Embryonic facial prominence (tissue), 1 donor: ENCODE measurements at regions not wholly inside any gene's neighbourhood (a gene's known extent, or its start where the extent isn't known, plus 50 kb on each side); places are given as distances from the start of the nearest gene placed in this dataset.

Experiments used
- DNase-seq: peaks from one replicate; pipeline ENCODE4 v3.0.0-alpha.2; 2016; ENCODE audit errors: extremely low spot score

GRCh38 chr5:125176005-125176390 lies 429.6 kb upstream of the ZNF608 start:
- no peak for DNase-seq

DNA sequence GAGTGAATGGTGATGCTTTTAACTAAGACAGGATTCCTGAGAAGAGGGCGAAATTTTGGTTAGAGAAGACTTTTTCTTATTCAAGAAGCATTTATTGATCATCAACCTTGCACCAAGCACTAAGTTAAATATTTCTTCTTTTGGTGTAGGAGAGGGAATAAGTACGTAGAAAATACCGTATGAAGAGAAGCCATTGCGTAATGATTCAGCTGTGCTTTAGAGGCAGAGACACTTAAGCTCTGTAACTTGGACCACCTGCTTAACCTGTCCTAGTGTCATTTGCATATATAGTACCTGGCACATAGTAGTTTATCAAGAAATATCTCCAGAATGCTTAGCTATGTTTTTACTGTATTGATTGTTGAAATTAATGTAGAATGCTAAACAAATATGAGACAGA lies 430.9 kb upstream of the ZNF608 start:
- no peak for DNase-seq

GRCh38 chr5:125179612-125180011 lies 433.2 kb upstream of the ZNF608 start:
- DNase-seq, result no peak

DNA sequence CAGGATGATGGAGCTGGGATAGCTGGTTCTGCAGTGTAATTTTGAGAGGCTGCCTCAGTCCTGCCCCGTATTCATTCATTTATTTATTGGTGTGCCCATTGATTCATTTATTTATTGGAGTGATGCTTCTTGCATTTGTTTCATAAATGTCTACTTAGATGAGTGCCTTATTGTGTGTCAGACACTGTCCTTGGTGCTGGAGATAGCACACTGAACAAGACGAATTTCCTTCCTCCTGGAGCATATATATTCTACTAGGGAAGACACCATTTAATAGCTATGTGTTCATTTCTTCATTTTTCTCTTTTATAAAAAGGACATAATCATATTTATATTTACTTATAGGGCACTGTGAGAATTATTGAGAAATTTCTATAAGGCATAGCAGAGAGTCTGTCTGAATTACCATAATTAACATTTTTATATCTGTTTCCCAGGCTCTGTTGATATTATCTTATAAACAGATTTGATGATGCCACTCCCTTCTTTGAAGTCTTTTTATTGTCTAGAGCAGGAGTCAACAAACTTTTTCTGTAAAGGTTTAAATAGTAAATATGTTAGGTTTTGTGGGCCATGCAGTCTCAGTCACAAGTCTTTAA lies 433.9 kb upstream of the ZNF608 start:
- DNase-seq, result no peak

- no peak for DNase-seq
These were observed 434.7 kb upstream of the ZNF608 start for GRCh38 chr5:125181159-125181558.

- no peak for DNase-seq
These were observed 435.5 kb upstream of the ZNF608 start for GRCh38 chr5:125181955-125182354.

DNA sequence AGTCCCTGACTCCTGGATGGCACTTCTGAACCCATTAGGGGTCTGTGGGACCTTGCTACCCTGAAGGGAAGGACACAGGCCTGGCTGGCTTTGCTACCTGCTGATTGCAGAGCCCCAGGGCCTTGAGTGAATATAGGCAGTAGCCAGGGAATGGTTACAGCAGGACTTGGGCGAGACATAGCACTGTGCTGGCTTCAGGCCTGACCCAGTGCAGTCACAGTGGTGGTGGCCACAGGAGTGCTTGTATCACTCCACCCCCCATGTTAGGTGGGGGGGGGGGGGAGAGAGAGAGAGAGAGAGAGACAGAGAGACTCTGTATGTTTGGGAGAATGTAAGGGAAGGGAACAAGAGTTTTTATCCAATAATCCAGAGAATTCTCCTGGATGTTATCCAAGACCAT lies 439.3 kb upstream of the ZNF608 start:
- DNase-seq, result no peak

DNA sequence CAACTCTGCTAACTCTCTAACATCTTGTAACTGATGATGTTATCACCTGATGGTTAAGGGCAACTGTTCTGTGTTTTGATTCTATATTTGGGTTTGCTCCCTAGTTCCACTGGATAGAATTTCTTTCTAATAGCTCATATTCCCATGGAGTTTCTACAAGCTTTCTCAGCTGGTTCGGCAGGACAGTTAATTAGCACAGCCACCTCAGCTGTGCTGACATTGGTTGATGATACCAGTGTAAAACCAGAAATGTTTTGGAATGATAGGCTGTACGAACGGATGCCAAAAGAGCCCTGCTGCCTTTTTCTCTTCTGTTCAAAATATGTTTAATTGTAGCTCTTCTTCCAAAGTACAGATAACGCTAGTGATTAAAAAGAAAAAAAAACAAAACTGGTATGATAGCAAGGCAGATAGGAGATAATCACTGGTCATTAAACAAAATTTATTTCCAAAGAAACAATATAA lies 440.5 kb upstream of the ZNF608 start:
- DNase-seq, result no peak

GRCh38 chr5:125189531-125189941 lies 443.1 kb upstream of the ZNF608 start:
- no peak for DNase-seq

GRCh38 chr5:125190232-125191087 lies 444.0 kb upstream of the ZNF608 start:
- DNase-seq, result peak; percentile 21

DNA sequence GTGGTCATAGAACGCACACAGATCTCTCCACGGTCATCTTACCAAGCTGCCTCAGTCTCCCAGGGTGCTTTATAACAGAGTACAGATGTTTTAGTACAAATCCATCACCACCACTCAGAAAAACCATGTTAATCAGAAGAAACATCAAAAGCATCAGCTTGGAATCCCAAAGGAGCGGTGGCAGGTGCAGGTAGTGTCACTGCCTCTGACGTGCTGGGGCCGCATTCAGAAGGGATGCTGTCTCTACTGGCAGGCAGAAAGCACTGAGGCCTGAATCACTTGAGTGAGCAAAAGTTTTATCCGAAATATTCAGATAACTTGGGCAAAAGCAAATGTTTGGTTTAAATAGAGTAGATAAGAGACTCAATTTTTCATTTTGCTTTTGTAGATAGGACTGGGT lies 448.4 kb upstream of the ZNF608 start:
- no peak for DNase-seq

- DNase-seq, result no peak
These were observed 450.2 kb upstream of the ZNF608 start for GRCh38 chr5:125196481-125197111.

DNA sequence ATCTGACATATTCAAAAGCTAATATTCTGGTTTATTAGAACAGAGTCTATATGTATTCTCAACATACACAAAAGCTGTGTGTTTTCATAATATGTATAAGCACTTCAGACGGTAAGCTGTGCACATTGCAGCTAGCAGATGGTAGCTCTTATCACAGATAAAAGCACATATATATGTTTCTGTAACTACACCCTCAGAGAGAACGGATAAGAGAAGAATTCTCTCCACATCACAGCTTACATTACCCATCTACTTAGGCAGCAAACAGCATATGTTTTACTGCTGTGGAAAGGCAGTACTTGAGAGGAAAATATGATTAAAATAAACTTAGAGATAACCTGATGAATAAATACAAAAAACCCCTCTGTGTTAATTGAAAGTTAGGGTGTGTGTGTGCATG lies 450.9 kb upstream of the ZNF608 start:
- no peak for DNase-seq

GRCh38 chr5:125198270-125198974 lies 452.0 kb upstream of the ZNF608 start:
- DNase-seq, result peak; percentile 90

DNA sequence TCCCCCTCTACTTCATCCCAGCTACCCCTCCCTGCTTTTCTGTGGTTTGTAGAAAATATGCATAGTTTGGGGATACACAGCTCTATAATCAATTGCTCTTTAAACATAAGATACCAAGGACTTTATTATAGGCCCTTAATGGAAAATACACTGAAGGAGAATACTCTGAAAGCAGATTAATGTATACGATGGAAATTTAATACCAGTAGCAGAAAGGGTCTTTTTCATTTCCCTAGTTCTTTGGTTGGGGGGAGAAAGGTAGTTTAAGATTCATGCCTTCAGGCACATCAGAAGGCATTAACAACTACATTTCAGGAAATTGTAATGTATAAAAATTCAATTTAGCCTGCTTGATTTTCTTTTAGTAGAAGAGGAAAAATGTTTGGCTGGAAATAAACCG lies 452.9 kb upstream of the ZNF608 start:
- DNase-seq, result no peak

DNA sequence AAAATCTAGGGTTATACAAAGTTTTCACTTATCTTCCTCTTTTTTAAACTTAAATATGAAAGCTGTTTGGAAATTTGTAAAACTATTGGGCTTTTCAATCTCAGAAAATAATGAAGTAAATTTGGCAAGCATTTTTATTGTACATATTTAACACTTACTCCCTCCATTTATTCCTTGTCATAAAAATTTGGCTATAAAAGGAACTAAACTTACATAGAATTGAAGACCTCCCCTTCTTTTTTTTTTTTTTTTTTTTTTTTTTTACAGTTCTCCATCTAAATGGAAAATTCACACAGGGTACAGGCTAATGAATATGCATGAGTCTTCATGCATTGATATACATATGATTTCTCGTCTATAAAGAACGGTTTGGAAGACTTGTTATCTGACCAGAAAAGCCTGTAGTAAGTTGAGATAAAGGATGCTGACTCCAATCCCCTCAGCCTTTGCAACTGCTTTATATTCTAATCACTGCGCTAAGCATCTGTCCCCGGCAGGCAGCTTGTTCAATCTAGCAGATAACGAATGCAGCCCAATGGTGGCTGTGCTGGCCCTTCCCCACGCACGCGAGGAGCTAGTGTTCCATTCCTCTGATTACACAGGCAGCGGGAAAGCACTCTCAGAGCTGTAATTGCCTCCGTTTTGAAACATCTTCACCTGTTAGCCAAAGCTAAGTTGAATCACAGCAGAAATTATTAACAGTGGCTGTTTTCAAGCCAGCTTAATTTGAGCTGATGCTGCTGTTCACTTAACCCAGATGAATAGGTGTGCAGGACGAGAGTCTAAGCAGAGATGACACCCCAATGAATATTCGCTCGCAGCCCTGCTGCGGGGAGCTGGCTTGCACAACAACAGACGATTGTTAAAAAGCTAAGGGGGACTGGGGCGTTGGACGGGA lies 453.8 kb upstream of the ZNF608 start:
- DNase-seq, result no peak

DNA sequence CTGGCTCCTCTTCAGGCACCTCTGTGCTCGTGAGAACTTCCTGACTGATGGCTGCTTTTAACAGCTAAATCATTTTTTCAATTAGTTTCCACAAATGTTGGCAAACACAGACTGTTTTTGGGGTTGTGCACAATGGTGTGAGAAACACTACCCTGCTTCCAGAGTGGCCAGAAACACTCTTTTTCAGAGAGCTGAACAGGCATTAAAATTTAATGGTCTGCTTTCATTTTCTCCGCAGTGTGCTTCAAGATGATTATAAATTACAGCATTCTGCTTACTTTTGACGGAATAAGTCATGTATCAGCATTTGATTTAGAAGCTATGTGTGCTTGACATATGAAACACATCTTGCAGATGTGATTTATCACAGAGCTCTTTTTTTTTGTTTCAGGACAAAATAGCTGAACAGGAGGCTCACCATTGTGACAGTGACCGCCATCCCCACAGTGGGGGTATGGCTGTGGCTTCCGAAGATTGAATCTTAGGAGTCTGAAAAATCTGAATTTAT lies 454.5 kb upstream of the ZNF608 start:
- DNase-seq, result no peak

DNA sequence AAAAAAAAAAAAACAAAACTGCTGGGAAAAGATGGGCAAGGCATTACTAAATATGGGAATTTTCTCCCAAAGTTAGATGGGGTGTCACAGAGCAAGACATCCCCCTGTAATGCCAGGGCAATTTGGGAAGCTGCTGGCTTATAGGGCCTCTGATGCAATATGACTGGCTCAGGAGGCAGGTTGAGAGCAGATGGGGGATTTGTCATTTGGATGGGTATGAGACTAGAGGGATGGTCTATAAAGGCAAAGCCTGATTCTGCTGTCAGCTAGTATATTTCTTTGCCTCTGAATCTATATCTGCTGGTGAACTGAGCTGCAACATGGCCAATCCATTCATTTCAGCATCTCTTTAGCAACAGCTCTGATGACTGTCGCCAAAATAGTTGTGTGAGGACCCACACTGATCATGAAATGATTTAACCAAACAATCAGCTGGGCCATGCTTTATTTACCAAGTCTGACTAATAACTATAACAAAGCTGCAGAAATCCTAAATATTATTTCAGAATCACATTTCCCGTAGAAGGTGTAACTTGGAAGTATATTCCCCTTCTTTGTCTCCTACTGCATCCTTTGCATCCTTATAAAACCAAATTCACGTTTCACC lies 455.1 kb upstream of the ZNF608 start:
- no peak for DNase-seq

DNA sequence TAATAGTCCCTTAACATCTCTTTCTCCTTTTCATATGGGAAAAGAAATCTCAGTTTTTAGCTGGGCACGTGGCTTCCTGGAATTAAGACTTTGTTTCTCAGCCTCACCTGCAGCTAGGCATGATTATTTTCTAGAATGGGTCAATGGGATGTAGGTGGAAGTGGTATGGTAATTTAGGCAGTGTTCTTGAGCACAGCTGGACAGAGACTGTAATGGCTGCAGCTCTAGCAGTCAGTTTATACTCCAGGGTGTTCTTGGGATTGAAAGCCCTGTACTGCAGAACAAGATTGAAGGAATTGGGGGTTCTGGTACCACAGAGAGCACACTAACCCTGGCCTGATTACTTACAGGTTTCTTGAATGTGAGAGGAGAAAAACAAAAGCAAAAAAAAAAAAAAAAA lies 455.9 kb upstream of the ZNF608 start:
- DNase-seq, result no peak

DNA sequence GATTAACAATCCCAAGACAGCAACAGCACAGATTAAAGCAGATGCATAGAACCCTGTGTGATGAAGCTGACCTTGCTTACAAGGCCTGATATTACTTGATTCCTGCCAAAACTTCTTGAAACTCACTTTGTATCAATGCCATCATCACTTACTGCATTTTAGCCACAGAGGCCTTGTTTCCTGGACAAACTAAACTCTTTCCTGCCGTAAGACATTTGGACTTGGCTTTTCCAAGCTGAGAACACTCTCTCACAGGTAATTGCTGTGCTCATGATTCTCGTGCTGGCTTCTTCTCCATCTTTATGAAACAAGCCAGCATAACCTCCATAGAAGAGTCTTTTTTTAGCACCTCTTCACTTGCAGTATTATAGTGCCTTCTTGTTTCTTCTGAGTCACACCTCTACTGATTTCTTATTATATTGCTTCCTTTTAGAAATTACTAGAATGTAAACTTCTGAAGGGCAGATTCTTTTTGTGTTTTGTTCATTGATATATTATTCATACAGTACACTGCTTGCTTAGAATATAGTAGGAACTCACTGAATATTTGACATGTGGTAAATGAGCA lies 456.5 kb upstream of the ZNF608 start:
- DNase-seq, result no peak
